Activated CD8-positive, alpha-beta T cell treated with anti-CD3 and anti-CD28 coated beads for 36 hours (primary cell): ENCODE measurements at regions not wholly inside any gene's neighbourhood (a gene's known extent, or its start where the extent isn't known, plus 50 kb on each side); places are given as distances from the start of the nearest gene placed in this dataset.

Experiments used
- ATAC-seq: fragments of 200-7000 bp; cut with Tn5 transposase; one replicate; pipeline ENCODE4 v1.10.0; 2021; ENCODE audit warnings: mild to moderate bottlenecking, moderate library complexity
- CTCF ChIA-PET: fragments of 350-600 bp; sonication (Branson Sonifier 250); formaldehyde crosslinking; loops from one replicate; lab custom pipeline; 2021; ENCODE audit warnings: antibody characterized with exemption; lab: Charles Lee
- POLR2A ChIA-PET: fragments of 350-600 bp; sonication (Branson Sonifier 250); formaldehyde crosslinking; loops from one replicate; lab custom pipeline; 2021; ENCODE audit warnings: antibody characterized with exemption; lab: Charles Lee
- DNase-seq: peaks from one replicate; pipeline ENCODE4 v3.0.0-alpha.2; 2020
- H3K27ac Mint-ChIP-seq: one replicate; pipeline ENCODE4 v1.8.0; 2021; ENCODE audit warnings: mild to moderate bottlenecking, mixed read lengths
- H3K27me3 Mint-ChIP-seq: one replicate; pipeline ENCODE4 v1.8.0; 2021; ENCODE audit warnings: mixed read lengths
- H3K36me3 Mint-ChIP-seq: one replicate; pipeline ENCODE4 v1.8.0; 2021; ENCODE audit warnings: low read depth, mixed read lengths
- H3K4me1 Mint-ChIP-seq: one replicate; pipeline ENCODE4 v1.8.0; 2021; ENCODE audit warnings: low read depth, mixed read lengths
- H3K4me3 Mint-ChIP-seq: one replicate; pipeline ENCODE4 v1.8.0; 2021; ENCODE audit warnings: mild to moderate bottlenecking, moderate library complexity, mixed read lengths
- H3K9me3 Mint-ChIP-seq: one replicate; pipeline ENCODE4 v1.8.0; 2021; ENCODE audit warnings: mixed read lengths
- CTCF ChIP-seq: fragments of 200-600 bp; IDR thresholded peaks from one replicate; pipeline ENCODE4 v1.8.0; 2022; ENCODE audit warnings: antibody characterized with exemption, mild to moderate bottlenecking
- intact Hi-C: fragments of 100-400 bp; cut with micrococcal nuclease; formaldehyde crosslinking; loops from one replicate; pipeline ENCODE4 v1.10.0; 2022

DNA sequence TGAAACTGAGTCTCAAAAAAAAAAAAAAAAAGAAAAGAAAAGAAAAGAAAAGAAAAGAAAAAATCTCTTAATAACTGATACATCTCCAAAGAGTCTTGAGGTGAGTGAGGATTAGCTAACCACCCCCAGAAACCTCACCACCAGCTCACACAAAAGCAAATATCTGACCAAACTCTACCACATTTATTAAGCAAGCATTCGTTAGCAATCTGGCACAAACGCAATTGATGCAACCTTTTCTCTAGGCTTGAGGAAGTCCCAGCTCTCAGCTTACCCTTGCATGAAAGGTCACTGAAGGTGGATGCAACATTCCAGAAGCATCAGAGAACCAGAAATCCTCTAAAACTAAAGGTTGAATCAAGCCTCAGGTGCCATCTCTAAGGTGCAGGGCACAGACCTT is 231.9 kb upstream of the BCOR start:
- no peak for TF ChIP-seq CTCF
- no peaks in the 10 kb centered on the region for H3K27me3 Mint-ChIP-seq
- intact Hi-C loops, result no loop called here
- ChIA-PET CTCF (interaction anchor here (0.7 kb wide), 1 partner anchor 11 kb away, joined by 3 read pairs; no protein-coding TSS in a partner anchor), POLR2A (no interaction called here)
- no peak overlapping the region for H3K4me3 Mint-ChIP-seq
- H3K4me1 Mint-ChIP-seq, result peaks cover 3% of the 10 kb centered on the region
- no peak for ATAC-seq
- H3K27ac Mint-ChIP-seq, result no peak overlapping the region
- no peaks in the 10 kb centered on the region for H3K36me3 Mint-ChIP-seq
- no peaks in the 10 kb centered on the region for H3K9me3 Mint-ChIP-seq
- DNase-seq, result no peak

- ATAC-seq (no peak), DNase-seq (no peak)
- no peaks in the 10 kb centered on the region for H3K4me1 Mint-ChIP-seq
- CTCF ChIA-PET, result no interaction called here
- H3K4me3 Mint-ChIP-seq, result no peak overlapping the region
- TF ChIP-seq CTCF, result no peak
- intact Hi-C loops, result no loop called here
- H3K36me3 Mint-ChIP-seq, result no peaks in the 10 kb centered on the region
- POLR2A ChIA-PET, result no interaction called here
- H3K9me3 Mint-ChIP-seq, result no peaks in the 10 kb centered on the region
- H3K27ac Mint-ChIP-seq, result no peak overlapping the region
- H3K27me3 Mint-ChIP-seq, result no peaks in the 10 kb centered on the region
These were observed 229.3 kb upstream of the BCOR start for GRCh38 chrX:40327085-40327484.

GRCh38 chrX:40326186-40326965 is 228.6 kb upstream of the BCOR start:
- H3K9me3 Mint-ChIP-seq, result no peaks in the 10 kb centered on the region
- H3K4me3 Mint-ChIP-seq, result no peak overlapping the region
- no peaks in the 10 kb centered on the region for H3K36me3 Mint-ChIP-seq
- no peak overlapping the region for H3K27ac Mint-ChIP-seq
- DNase-seq (no peak), ATAC-seq (no peak)
- TF ChIP-seq CTCF, result no peak
- no peaks in the 10 kb centered on the region for H3K27me3 Mint-ChIP-seq
- no peaks in the 10 kb centered on the region for H3K4me1 Mint-ChIP-seq
- POLR2A ChIA-PET, result no interaction called here
- intact Hi-C loops, result no loop called here
- CTCF ChIA-PET, result no interaction called here

- TF ChIP-seq CTCF, result no peak
- no peak for DNase-seq
- no peak for ATAC-seq
- no peaks in the 10 kb centered on the region for H3K27me3 Mint-ChIP-seq
- H3K9me3 Mint-ChIP-seq, result no peaks in the 10 kb centered on the region
- ChIA-PET CTCF (no interaction called here), POLR2A (no interaction called here)
- no peak overlapping the region for H3K27ac Mint-ChIP-seq
- intact Hi-C loops, result no loop called here
- no peaks in the 10 kb centered on the region for H3K4me1 Mint-ChIP-seq
- H3K36me3 Mint-ChIP-seq, result peaks cover 2% of the 10 kb centered on the region
- H3K4me3 Mint-ChIP-seq, result no peak overlapping the region
These were observed 227.4 kb upstream of the BCOR start for GRCh38 chrX:40325161-40325560.

DNA sequence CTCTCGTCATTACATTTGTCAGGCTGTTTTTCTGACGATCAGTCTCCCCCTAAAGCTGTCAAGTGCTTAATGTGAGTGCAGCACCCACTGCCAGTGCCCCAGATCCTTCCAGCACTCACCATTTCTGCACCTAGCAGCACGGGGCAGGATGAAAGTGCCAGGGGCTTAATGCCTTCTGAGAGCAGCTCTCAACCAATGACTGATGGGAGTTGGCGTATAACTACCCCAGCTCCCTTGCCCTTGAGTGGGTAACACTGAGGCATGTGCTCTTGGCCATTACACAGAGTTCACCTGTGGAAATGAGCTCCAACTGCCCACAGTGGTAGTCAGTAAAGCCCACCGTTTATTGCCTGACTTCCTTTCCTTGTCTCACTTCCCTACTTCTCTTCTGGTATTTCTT is 226.2 kb upstream of the BCOR start:
- POLR2A ChIA-PET, result no interaction called here
- peaks cover 2% of the 10 kb centered on the region for H3K36me3 Mint-ChIP-seq

More for the DNA sequence above, 226.2 kb upstream of the BCOR start:
- CTCF ChIA-PET, result no interaction called here
- DNase-seq (no peak), ATAC-seq (no peak)
- peaks cover 1% of the 10 kb centered on the region for H3K9me3 Mint-ChIP-seq
- intact Hi-C loops, result no loop called here
- no peak overlapping the region for H3K4me3 Mint-ChIP-seq
- TF ChIP-seq CTCF, result no peak
- no peaks in the 10 kb centered on the region for H3K27me3 Mint-ChIP-seq
- no peak overlapping the region for H3K27ac Mint-ChIP-seq
- no peaks in the 10 kb centered on the region for H3K4me1 Mint-ChIP-seq
